Neural cell (in vitro differentiated cells): ENCODE measurements at regions not wholly inside any gene's neighbourhood (a gene's known extent, or its start where the extent isn't known, plus 50 kb on each side); places are given as distances from the start of the nearest gene placed in this dataset.

ENCODE experiments used
- CTCF ChIP-seq: fragments of 450-650 bp; IDR thresholded peaks from 2 replicates; pipeline ENCODE4 v1.5.1; 2014; ENCODE audit warnings: antibody characterized with exemption, mild to moderate bottlenecking, moderate library complexity; ENCODE audit not compliant: poor library complexity, severe bottlenecking
- POLR2AphosphoS5 ChIP-seq: IDR thresholded peaks from 2 replicates; pipeline ENCODE4 v1.6.1; 2012
- SMC3 ChIP-seq: fragments of 450-650 bp; conservative IDR thresholded peaks from 2 replicates; pipeline ENCODE4 v1.6.1; 2014; ENCODE audit warnings: antibody characterized with exemption, mild to moderate bottlenecking, moderate library complexity; ENCODE audit not compliant: poor library complexity

- no peak for TF ChIP-seq CTCF
- no peak for TF ChIP-seq POLR2AphosphoS5
- TF ChIP-seq SMC3: no peak
Observed at GRCh38 chr4:125482822-125483221, 168.1 kb downstream of the FAT4 start.
